DMS 273 (cell line): ENCODE measurements at regions not wholly inside any gene's neighbourhood (a gene's known extent, or its start where the extent isn't known, plus 50 kb on each side); places are given as distances from the start of the nearest gene placed in this dataset.
A peak's percentile ranks its signal among the peaks of the same experiment; 100 is the strongest.

Source experiments
- DNase-seq: peaks from one replicate; lab custom pipeline; 2025; ENCODE audit not compliant: unreplicated experiment; lab: John Stamatoyannopoulos, UW

GRCh38 chr2:217489145-217489960 is 513.4 kb downstream of the TNS1 start:
- DNase-seq = peak; percentile 82

- no peak for DNase-seq
Observed at GRCh38 chr2:217484046-217484445, 518.7 kb downstream of the TNS1 start.

GRCh38 chr2:217482056-217482710 is 520.6 kb downstream of the TNS1 start:
- no peak for DNase-seq

- no peak for DNase-seq
Observed at GRCh38 chr2:217481577-217481976, 521.2 kb downstream of the TNS1 start.

DNA sequence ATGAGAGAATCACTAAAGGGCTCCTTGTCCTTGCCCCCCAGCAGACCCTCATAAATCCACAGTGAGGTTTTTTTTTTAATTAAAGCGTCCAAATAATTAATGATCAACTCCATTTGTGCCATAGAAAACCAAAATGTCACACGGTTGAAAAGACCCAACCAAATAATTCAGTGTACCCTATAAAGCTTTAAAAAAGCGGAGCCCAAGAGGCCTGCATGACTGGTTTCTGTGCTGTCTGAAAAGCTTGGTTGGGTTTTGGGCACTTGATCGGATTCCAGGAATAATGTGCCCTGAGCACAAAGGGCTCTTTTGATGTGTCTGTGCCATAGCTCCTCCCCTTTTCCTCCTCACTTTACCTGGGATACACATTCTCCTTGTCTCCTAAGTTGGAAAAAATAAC is 523.2 kb downstream of the TNS1 start:
- no peak for DNase-seq

- no peak for DNase-seq
Observed at GRCh38 chr2:217478831-217479455, 523.9 kb downstream of the TNS1 start.

- no peak for DNase-seq
Observed at GRCh38 chr2:217477583-217477982, 525.2 kb downstream of the TNS1 start.

- peak; percentile 6 for DNase-seq
Observed at GRCh38 chr2:217475791-217476190, 527.0 kb downstream of the TNS1 start.

GRCh38 chr2:217475101-217475500 is 527.7 kb downstream of the TNS1 start:
- DNase-seq = no peak

DNA sequence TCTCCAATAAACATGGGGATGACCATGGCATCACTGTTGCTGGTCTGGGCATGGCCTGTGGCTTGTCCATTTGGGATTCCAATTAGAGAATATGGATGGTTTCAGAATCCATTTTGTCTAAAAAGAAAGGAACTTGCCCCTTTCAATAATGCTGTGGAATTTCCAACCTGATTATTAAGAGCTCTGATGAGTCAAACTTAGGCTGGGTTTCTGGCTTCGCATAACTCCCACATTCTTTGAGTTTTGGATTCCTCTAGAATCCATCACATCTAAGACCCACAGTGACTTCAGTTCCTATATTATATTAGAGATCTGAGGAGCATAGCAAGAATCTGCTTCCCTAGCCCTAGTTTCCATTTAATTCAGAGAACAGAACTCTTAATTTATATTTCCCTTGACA is 531.5 kb downstream of the TNS1 start:
- no peak for DNase-seq

- no peak for DNase-seq
Observed at GRCh38 chr2:217469203-217469810, 533.5 kb downstream of the TNS1 start.

- DNase-seq = peak; percentile 11
Observed at GRCh38 chr2:217468042-217468830, 534.6 kb downstream of the TNS1 start.

DNA sequence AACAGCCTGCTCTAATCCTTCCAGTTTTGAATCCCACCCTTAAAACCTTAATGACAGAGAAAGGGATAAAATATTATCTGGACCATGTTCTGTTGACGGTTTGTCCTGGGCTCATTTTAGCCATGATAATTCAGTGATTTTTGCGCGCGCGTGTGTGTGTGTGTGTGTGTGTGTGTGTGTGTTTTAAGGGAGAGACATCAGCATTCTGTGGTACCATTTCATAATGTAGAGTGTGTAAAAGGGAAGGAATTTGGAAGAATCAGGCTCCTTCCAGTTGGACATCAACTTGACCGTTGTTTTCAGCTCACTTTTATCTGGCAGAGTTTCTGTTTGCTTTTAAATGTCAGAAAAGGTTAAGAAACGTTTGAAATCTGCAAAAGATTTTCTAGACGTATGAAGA is 535.5 kb downstream of the TNS1 start:
- DNase-seq = no peak

GRCh38 chr2:217466805-217467204 is 536.0 kb downstream of the TNS1 start:
- DNase-seq = no peak

DNA sequence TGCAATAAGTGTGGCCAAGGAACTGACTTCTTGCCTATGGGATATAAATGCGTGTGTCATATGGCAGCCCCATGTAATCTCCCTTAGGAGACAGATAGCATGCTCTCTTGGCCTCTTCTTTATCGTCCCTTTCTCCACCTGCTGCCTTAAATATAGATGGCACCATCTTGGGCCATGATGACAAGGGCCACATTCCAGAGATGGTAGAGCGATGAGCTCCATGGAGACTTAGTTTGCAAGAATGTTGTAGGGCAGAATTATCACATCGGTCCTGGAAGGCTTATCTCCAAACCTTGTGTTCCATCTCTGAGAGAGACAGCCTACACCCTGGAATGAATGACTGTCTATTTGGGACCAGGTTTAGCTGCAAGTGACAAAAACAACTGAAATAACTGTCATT is 536.7 kb downstream of the TNS1 start:
- no peak for DNase-seq

- no peak for DNase-seq
Observed at GRCh38 chr2:217465100-217465499, 537.7 kb downstream of the TNS1 start.

- no peak for DNase-seq
Observed at GRCh38 chr2:217463402-217464075, 539.3 kb downstream of the TNS1 start.

DNA sequence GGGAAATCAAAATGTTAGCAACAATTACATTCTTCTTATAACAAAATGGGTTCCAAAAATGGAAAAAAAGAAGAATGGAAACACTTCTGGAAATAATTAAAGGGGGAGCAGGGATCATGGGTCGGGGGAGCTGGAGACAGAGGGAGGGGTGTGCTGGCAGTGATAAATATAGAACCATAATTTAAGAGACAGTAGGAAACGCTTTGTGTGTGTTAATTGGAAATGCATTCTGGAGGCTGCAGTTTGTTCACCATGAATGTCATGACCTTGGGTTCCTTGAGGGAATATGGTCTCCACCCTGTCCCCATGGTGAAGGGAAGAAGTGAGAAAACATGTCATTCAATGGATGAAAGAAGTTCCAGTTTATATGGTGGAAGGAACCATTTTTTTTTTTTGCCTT is 540.7 kb downstream of the TNS1 start:
- no peak for DNase-seq

DNA sequence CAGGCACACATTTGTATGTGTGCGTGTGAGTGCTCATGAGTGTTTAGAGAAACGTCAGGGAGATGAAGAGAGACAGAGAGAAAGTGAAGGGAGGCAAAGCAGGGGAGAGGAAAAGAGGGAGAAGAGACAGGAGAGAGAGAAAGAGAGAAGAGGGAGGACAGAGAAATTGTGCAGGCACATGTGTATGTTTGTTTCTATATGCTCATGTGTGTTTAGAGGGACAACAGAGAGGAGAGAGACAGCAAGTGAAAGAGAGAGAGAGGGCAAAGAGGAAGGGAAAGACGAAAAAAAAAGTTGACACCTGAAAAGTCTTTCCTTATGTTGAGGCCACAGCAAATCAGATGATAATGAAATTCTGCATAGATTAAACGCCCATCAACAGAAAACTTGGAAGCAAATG is 541.1 kb downstream of the TNS1 start:
- DNase-seq = no peak

GRCh38 chr2:217459680-217460405 is 543.0 kb downstream of the TNS1 start:
- no peak for DNase-seq
